Stimulated activated CD4-positive, alpha-beta T cell treated with anti-CD3 and anti-CD28 coated beads, Interleukin-4, amount 100 ng/mL, for 48 hours (primary cell): ENCODE measurements at regions not wholly inside any gene's neighbourhood (a gene's known extent, or its start where the extent isn't known, plus 50 kb on each side); places are given as distances from the start of the nearest gene placed in this dataset.
"Not testable (repeated sequence)": the region's sequence is repeated elsewhere in the genome, so short reads cannot be mapped to it uniquely, and the experiment has no call there.

Experiments
- DNase-seq, 2 donors: peaks; one replicate each; pipeline ENCODE4 v3.0.0-alpha.2; 2020; ENCODE audit warnings: low read depth in 2 of 2

DNA sequence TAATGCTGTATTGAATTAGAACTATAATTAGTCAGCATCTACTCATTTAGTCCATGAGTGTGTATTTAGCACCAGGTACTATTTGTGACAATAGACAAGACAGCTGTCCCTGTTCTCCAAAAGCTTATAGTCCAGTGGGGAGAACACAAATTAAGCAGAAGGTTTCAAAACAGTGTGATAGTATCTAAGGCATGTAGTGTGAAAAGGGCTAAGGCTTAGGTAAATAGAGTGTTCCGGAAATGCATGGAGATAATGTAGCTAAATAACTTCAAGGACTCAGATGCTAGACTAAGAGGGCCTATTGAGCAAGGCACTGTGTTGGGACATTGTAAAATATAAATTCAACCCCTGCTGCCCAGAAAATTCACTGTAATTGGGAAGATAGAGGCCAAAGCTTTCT, 144.1 kb upstream of the MIR17HG start:
- DNase-seq, result no peak

DNA sequence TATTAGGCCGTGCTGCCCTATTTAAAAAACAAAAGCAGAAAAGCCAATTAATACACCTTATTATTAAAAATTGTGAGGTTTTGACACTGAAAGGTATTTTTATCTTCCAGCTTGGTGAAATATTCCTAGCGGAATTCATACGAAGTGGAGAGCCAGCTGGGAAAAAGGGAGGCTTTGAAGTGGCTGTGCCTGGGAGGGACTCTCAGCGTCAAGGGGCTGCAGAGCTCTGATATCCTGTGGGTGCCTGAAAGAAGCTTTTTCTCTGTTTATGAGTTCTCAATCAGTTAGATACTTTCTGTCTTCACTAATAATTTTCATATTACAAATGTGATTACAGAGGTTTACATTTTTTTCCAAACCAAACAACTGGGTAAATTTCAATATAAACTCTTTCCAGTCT, 140.2 kb upstream of the MIR17HG start:
- no peak for DNase-seq

DNA sequence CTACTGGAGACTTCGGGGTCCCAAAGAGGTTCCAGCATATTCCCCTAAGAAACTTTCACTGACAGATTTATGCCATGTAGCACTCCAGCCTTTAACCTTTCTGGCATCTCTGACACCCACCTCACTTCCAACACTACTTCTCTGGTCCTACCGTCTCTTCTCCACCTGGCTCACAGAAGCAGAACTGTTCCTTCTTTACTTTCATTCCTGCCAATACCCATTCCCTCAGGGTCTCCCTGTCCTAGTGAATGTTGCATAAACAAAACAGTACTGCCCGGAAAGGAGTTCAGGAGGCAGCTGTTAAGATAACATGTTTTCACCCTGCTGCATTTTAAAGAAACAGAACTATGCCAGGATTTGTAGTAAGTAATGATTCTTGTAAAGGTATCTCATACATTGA, 136.0 kb upstream of the MIR17HG start:
- no peak for DNase-seq

DNA sequence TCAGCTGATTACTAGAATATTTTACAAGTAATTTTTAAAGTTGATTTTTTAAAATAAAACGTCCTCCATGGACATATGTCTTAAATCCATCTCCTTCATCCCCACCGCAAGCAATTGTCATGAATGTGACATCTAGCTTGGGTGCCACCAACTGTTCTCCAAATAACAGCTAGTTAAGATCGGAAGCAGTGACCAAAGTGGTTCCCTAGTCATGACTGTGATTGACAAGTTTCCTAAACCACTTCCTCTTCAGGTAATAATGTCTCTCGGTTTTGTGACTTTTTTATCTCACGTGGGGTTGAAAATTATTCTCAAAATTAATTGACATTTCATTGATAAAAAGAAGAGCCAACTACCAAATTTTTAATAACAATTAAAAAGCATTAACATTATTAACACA, 135.3 kb upstream of the MIR17HG start:
- DNase-seq, result no peak

DNA sequence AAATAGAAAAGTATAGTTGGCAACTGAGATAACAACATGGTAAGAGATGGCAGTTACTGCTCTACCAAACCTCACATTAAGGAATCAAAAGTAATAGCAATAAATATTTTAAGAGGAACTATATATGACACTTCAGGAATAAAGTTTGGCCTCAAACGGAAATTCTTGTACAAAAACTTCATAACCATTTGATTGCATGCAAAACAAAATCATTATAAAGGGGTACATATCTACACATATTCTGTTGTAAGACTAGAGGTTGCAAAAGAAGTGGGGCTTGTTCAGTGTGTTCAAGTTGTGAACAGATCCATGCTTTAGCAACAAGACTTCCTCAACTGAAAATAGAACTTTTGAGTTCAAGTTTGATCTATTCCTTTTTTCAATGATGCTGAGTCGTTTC, 133.5 kb upstream of the MIR17HG start:
- DNase-seq, result no peak

DNA sequence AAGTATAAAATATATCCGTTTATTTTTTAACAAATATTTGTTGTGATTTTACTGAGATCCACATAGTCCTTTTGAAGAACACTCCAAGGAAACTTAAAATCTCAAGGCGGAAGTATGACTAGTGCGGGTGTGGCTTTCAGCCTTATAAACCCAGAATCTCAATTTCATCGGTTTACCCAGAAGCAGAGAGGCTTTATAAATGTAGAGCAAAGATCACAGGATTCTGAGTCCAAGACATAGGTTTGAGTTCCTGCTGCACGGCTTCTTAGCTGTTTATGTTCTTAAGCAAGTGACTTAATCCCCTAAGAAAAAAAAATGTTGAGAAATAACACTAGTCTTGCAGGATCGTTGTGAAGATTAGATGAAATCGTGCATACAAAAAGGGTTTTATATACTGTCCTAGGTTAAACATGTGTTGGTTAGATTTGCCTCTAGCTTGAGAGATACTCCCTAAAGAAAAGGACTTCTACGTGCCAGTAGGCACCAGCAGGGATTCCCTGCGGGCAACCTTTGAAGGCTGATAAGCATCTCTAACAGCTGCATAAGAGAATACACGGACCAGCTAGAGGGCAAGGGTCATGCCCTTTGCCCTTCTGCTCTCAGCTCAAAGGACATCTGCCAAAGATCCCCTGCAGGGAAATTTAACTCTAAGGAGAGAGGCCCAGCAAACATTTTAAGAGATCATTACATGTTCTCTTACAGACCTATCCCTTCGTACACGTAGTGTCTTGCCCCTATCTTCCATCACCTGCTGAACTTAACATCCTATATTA, 130.4 kb upstream of the MIR17HG start:
- no peak for DNase-seq

DNA sequence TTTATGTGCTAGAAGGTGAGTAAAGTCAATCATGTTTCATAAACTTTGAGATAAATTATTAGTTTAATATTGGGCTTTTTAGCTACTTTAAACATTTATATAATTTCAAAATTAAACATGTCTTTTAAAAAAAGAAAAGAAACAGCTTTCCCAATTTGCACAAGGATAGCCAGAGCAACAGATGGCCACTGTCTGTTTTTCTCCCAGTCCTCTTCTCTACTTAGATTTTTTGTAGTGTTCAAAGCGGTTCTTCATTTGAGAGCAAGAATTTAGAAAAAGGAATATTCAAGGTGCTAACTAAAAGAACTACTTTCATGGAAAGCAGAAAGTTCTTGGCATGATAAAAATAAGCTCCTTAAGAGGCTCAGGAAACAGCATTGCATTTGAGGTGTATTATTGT, 128.3 kb upstream of the MIR17HG start:
- DNase-seq, result no peak

DNA sequence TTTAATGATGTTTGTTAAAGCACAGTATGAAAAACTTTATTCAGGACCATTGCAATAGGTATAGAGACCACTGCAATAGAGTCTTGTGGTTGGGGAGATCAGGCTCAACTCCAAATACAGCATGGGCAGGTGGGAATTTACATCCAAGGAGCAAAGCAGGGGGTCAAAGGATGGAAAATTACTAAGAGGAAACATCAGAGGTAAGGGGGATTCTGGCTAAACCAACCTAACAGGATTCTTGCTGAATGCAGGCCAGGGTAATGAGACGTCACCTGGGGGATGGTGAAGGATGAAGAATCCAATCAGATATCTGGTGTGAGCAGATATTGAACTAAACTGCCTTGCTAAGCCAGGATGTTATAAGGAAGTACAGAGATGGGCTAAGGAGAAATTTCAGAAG, 126.6 kb upstream of the MIR17HG start:
- DNase-seq, result no peak

DNA sequence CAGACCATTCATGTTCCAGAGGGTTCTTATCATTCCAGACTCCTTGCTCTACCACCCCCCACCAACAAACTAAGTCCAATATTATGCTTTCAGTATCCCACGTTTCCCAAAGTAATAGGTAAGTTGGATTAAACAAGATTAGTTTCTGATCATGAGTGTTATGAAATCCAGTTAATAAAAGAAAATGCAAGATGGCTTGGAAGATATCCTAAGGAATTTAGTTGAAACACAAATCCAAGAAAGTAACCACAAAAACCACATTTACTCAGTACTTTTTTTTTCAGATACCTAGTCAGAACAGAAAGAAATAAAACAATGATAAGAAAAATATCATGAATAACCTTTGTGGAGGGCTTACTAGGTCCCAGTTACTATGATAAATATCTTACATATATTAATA, 119.4 kb upstream of the MIR17HG start:
- no peak for DNase-seq

DNA sequence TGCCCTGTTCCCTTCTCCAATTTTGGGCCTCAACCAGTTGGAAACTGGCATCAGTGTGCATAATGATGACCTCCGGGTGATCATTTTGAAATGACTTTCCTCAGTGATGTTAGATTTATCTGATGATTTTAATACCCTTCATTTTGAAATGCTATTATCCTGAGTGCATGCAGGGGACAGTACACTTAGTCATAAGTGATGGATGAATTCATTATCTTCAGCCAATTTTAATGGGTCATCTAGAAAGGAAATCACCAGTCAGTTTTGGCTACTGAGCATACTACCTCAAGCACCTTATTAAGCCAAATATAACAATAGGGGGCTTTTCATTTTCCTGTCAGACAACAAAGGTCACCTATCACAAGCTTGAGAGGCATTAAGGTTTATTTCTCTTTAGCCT, 118.5 kb upstream of the MIR17HG start:
- no peak for DNase-seq

DNA sequence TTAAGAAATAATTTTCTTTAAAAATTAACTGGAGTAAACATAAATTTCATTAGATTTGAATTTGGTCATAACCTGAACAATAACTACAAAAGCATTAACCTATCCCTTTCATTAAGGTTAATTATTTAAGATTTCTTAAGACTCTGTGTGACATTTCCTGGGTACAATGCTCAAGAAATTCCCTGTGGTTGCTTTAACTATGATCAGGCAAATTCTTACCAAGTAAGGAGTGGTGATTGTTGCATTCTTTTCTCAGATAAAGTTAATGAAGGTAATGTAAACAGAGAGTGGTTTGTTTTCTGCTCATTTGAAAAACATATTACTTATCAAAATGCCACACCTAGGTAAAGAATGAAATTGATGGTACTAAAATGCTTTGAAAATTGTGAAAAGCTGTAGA, 114.8 kb upstream of the MIR17HG start:
- DNase-seq, result no peak

DNA sequence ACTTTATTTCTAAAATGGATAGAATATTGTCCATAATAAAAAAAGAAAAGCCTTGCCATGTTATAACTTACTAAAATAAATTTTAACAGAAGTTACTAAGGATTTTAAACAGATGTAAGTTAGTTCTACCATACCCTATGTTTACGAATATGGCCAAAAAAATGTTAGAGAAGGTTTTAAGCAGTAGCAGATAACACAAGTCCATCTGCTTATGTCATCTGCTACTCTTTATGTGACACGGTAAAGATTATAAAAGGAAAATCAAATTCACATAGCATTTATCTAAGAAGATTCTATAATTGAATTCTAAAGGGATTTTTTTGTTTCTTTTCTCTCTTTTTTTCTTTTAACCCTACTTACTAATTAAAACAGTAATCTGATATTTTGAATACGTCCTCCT, 114.2 kb upstream of the MIR17HG start:
- no peak for DNase-seq

DNA sequence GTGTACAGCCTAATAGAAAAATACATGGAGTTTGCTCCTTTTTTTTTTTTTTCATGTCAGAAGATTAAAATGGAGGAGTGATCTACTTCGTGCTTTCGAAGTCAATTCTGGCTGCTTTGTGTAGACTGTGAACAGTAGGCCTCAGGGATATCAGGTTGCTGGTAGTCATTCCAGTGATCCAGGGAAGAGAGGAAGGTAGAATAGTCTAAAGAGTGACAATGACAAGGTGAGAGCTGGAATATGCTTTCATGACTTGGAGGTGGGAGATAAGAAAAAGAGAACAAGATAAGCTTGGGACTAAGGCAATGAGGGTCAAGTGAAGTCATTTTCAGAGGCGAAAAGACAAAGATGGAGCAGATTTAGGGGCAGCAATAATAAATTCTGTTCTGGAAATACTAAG, 111.3 kb upstream of the MIR17HG start:
- no peak for DNase-seq

DNA sequence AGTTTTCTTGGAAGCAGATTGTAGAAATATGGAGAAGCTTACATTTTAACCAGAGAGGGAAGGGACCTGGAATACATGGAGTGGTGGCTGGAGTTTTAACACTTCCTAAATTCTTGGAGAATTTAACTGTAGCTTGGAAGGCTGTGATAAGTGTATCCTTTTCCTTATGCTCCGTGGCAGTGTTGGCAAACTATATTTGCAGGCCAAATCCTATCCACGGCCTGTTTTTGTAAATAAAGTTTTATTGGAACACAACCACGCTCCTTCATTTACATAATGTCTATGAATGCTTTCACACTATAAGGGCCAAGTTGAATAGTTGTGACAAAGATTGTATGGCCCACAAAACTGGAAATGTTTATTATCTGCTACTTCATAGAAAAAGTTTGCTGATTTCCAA, 110.6 kb upstream of the MIR17HG start:
- no peak for DNase-seq

DNA sequence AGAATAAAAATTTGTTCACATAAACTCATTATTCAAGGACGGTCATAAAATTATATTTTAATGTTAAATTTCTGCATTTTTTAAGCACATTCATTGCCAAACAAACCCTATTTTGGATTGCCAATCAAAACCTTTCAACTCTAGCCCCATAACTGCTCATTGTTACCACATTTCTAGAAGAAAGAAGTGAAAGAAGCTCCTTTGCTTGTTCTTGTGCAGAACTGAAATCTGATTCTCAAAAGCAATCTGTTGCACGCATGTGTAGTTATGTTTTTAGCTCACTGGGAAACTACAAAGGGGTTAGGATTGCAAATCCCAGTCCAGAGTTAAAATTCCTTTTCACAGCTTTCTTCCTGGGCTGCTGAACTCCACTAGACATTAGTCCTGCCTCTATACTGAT, 109.5 kb upstream of the MIR17HG start:
- DNase-seq, result no peak

DNA sequence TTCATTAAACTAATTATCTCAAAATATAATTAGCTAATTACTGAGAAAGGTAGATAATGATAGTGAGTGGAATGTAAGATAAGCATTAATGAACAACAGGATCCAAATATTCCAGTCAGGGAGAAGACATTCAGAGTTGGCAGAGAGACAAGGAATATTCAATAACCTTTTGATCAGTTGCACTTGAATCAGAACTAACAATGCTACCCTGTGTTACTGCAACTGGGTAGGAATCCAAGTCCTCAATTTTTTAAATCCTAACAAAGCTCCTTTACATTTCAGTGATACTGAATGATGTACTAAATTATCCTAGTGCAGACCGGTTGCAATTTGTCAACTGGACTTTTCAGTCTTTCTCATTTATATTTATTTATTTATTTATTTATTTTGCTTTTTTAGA, 107.1 kb upstream of the MIR17HG start:
- DNase-seq, result no peak

DNA sequence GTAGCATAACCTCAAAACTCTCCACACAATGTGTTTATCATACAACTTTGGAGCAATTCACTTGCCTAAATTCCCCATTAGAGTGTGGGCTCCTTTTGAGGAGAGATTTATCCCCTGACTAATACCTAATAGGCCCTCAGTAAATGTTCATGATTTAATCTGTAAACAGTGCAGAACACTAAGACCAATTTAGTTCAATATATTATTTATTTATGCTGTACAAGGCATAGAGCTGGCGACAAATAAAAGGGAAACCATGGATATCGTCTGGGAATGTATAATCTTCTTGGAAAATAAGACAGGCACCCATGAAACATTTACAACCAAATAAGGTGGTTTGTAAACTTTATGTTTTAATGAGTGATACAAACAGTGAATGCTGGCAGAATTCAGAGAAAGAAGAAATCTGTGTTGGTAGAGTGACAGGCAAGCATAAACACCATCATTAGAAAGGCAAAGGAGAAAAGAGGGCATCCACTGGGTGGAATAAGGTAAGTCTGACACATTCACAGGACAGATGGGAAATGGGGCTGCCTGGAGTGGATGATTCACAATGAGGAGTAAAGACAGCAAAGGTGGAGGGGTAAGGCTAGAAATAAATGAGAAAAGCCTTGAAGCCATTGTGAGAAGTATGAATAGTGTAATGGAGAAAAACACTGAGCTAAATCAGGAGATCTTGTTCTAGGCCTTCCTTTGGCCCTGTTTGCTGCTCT, 106.1 kb upstream of the MIR17HG start:
- no peak for DNase-seq

DNA sequence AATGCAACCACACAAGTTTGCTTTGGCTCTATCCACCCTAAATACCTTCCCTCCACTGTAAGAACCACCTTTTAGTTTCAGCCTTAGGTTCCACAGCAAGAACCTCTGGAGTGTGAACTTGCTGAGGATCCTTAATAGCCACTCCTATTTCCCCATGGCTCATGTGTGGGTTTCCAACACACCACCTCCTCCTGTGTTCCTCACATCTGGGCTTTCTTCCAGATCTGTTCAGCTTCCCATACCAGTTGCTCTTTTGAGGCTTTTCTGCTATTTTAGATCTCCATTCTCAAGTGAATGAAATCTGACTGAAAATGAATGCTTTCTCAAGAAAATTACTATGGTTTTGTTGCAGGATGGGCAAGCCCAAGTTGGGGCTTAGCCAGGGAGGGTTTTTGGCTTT, 104.8 kb upstream of the MIR17HG start:
- DNase-seq, result no peak

DNA sequence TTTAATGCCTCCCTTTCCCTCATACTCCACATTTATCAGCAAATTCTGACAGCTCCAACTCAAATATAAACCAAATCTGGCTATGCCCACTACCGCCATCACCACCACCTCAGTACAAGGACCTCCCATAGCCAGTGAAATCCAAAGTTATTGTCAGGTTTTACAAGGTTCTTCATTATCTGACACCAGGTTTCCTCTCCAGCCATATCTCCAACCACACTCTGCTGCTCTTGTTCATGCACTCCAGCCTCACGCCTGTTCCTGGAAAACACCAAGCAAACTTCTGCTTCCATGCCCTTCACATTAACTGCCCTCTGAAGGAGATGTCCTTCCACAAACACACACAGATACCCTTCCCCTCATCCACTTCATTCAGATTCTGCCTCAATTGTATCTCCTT, 102.2 kb upstream of the MIR17HG start:
- DNase-seq, result no peak

DNA sequence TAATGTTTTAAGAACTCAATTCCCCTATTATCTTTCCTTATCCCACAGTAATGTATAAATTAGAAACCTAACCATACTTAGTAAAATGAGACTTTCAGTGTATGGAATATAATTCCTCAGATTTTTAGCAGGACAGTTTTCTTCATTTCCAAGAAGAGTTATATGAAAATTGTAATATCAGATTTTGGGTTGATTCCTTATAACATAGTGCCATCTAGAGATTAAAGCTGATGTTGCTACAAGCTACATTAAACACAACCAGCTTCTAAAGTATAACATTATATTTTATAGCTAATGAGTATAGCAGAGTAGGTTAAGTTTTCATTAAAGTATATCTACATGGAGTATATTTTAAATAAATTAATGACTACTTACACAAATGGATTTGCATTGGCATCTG, 99.7 kb upstream of the MIR17HG start:
- DNase-seq, result no peak

DNA sequence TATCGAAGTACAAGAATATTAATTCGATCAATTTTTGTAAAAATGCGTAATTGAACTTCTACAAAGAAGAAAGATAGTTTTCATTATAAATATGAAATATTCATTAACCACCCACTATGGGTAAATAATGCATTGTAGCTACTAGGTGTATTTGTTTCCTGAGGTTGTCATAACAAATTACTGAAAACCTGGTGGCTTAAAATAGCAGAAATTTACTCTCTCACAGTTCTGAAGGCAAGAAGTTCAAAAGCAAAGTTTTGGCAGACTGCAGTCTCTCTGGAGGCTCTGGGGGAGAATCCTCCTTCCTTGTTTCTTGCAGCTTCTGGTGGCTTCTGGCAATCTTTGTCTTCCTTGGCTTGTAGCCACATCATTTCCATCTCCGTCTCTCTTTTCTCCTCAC, 99.2 kb upstream of the MIR17HG start:
- DNase-seq, result no peak

DNA sequence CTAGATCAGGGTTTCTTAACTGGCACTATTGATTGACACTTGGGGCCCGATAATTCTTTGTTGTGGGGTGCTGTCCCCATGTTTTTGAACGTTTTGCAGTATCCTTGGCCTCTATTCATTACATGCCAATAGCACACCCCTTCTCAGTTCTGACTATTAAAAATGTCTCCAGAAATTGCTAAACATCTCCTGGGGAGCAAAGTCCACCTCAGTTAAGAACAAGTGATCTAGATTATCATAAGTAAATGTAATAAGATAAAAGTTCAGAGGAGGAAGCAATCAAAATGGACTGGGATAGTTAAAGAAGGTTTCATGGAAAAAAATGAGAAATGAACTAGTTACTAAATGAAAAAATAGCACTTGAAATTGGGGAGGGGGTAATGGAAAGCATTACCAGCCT, 98.1 kb upstream of the MIR17HG start:
- DNase-seq, result no peak

DNA sequence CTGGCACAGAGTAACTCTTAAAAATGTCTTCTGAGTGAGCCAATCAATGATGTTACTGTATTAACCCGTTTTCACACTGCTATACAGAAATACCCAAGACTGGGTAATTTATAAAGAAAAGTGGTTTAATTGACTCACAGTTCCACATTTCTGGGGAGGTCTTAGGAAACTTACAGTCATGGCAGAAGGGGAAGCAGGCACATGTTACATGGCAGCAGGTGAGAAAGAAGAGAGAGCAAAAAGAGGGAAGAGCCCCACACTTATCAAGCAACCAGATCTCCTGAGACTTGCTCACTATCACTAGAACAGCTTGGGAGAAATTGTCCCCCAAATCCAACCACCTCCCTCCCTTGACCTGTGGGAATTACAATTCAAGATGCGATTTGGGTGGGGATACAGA, 97.6 kb upstream of the MIR17HG start:
- no peak for DNase-seq

DNA sequence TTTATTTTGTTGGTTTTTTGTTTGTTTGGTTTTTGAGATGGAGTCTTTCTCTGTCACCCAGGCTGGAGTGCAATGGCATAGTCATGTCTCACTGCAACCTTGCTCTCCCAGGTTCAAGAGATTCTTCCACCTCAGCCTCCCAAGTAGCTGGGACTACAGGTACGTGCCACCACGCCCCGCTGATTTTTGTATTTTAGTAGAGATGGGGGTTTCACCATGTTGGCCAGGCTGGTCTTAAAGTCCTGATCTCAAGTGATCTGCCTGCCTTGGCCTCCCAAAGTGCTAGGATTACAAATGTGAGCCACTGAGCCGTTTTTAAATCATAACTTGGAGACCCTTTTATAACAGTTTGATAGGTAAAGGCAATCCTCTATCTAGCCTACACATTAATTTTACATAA, 95.9 kb upstream of the MIR17HG start:
- not testable (repeated sequence) for DNase-seq
